NCI-H128 (cell line): ENCODE measurements at regions not wholly inside any gene's neighbourhood (a gene's known extent, or its start where the extent isn't known, plus 50 kb on each side); places are given as distances from the start of the nearest gene placed in this dataset.
"Not testable (repeated sequence)": the region's sequence is repeated elsewhere in the genome, so short reads cannot be mapped to it uniquely, and the experiment has no call there.

ENCODE experiments used
- DNase-seq: peaks from one replicate; lab custom pipeline; 2025; ENCODE audit not compliant: unreplicated experiment; lab: John Stamatoyannopoulos, UW

- DNase-seq: no peak
These were observed 1626.7 kb upstream of the C9orf72 start for GRCh38 chr9:29199975-29200374.

GRCh38 chr9:29200650-29201049 lies 1627.4 kb upstream of the C9orf72 start:
- no peak for DNase-seq

DNA sequence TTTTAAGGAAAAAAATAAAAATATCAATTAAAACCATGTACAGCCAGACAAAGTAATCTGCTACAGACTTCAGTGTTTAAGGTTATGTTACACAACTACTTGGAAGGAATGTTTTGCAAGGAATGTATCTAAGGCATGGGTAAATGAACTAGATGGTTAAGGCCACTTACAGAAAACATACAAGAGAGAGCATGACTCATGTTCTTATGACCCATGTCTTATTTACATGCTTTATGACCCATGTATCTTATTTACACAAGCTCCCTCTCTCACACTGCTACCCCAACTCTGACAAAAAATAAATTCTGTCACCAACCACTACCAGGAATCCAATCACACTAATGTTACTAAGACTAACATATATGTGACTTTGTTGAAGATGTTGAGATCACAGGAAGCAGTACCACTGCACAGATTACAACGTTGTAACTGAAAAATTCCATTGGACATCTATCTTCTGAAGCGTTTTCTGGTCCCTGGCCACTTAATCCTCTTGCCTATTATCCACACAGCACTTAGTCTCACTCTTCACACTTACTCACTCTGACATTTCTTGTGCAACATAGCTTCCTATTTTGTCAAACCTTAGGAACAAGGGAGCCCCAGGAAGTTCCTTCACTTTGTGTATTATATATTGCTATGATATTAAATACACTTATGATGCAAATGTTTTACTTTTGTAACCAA lies 1630.1 kb upstream of the C9orf72 start:
- DNase-seq: no peak

- DNase-seq: no peak
These were observed 1635.4 kb upstream of the C9orf72 start for GRCh38 chr9:29208670-29209069.

DNA sequence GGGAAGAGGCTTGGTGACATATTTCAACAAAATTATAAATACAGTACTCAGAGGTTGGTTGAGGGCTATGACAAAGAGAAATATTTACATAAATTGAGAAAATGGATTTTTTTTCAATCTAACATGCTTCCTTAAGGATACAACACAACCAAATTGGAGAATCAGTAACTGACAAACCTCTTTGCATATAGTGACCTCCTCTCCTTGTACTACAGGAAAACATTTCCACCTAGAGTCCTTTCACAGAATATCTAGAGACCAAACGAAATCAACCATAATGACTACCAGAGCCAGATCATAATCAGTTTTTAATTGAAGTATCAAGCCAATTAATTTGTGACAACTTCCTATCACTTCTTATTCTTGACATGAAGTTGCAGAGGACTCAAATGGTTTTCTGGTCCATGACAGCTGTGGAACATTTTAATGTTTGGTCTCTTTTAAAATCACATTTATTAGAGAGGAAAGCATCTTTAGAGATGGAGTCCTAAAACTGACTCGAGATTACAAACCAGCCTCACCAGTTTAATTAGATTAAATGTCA lies 1636.5 kb upstream of the C9orf72 start:
- DNase-seq: no peak

DNA sequence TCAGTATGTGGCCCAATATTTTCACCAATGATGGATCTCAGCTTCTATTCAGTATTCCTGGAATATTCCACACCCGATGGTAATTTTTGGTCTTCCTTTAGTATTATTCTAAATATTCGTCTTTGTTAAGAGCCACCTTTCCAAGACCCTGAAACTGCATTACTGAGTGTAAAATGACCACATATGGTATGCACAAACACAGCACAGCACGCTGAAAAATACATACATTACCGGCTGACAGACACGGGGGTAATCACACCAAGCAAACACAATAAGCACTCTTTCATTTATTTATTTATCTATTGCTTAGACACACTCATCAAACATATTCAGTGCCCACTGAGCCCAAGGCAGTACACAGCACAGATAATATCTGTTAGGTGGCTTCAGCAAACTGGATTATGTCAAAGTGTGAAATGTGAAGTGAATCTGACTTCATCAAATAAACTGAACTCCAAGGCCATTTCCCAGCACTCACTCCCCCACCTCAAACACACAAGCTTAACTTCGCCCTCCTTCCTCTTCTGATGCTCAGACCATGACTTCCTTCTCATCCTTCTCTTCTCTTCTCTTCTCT lies 1637.8 kb upstream of the C9orf72 start:
- DNase-seq: no peak

DNA sequence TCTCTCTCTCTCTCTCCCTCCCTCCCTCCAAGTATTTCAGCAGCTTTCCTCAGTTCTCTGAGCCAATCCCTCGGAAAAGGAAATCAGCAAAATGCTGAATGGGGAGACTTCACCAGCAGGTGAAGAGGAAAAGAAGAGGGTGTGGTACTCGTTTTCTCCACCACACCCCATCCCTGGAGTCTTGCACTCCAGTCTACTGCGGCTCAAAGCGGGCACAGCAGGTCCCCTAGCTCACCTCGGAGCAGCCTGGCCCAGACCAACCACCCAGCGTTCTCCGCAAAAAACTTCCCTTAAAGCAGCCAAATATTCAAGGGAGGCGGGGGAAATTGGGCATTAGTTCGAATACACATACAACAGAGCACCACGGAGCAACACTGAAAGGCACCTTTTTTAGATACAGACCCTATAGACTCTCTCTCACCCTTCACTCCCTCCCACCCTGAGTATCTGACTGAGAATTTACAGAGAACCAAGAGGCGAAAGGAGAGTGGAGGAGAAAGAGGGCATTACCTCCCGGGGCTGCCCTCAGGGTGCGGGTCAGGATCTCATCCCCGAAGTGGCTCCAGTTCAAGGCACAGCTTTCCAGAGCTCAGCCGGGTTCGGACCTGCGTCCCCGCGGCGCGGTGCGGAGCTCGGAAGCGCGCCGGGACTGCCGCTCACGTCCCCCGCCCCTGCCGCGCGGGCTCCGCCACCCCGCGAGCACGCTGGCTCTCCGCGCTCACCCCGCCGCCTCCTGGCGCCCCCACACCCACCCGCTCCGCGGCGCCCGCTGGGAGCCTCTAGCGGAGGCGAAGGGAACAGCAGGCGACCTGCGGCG lies 1638.5 kb upstream of the C9orf72 start:
- DNase-seq: peak; percentile 58

- DNase-seq: peak; percentile 12
These were observed 1639.4 kb upstream of the C9orf72 start for GRCh38 chr9:29212397-29213387.

- DNase-seq: peak; percentile 75
These were observed 1640.3 kb upstream of the C9orf72 start, which contains the start of gene LINGO2 for GRCh38 chr9:29213417-29214153. Gene LINGO2 (minus strand): TSS chr9:29213601.

GRCh38 chr9:29214154-29214689 lies 1640.9 kb upstream of the C9orf72 start:
- peak; percentile 75 for DNase-seq

- no peak for DNase-seq
These were observed 1641.5 kb upstream of the C9orf72 start for GRCh38 chr9:29214690-29215253.

GRCh38 chr9:29217966-29218365 lies 1644.7 kb upstream of the C9orf72 start:
- no peak for DNase-seq

- DNase-seq: no peak
These were observed 1647.4 kb upstream of the C9orf72 start for GRCh38 chr9:29220596-29221251.

GRCh38 chr9:29228558-29228957 lies 1655.3 kb upstream of the C9orf72 start:
- DNase-seq: no peak

GRCh38 chr9:29230931-29231330 lies 1657.7 kb upstream of the C9orf72 start:
- no peak for DNase-seq

DNA sequence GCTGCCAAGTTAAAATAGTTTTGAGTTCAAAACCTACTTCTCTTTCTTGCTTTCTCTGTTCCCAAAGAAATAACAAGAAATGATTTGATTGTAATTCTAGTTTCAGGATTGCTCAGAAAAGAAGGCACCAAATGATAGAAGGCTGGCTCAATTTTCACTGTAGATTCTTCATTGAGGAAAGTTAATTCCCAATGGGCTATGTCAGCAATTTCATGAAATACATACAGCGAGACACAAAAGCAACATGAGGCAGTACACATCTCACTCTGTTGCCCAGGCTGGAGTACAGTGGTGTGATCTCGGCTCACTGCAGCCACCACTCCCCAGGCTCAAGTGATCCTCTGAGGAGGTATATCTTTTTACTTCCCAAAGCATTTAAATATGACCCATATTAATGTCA lies 1659.9 kb upstream of the C9orf72 start:
- DNase-seq: no peak

DNA sequence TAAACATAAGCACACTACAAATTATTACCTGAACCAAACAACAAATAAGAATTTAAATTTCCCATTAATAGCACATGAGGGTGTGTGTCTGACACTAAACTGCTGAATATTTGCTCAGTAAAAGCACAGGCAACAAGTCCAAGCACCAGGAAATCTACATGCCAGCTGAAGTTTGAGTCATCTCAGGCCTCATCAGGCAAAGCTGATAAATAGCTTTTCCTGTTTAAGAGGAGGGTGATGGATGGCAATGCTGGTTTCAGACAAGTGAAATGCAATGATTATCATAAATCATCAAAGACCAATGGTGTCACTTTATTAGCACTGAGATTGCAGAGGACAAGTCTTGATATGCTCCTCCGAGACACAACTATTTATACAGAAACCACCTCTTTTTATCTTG lies 1668.0 kb upstream of the C9orf72 start:
- no peak for DNase-seq

DNA sequence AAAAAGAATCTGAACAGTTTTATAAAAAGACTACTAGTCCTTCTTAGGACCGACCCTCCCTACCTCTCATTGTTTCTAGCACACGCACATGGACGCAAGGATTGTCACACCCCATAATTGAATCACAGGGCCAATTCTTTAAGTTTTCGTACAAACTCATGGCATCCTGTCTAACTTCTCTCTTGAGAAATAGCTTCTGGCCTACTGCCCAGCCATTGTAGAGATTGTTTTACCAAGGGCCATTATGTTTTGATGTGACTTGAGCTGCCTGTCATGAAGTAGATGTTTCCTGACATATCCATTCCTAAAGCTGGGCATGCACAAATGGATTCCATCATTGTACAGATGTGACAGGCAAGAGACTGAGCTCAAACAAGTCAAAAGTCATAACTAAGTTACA lies 1672.1 kb upstream of the C9orf72 start:
- no peak for DNase-seq

GRCh38 chr9:29270400-29270799 lies 1697.1 kb upstream of the C9orf72 start:
- DNase-seq: not testable (repeated sequence)
